K562 (cell line): ENCODE measurements at regions not wholly inside any gene's neighbourhood (a gene's known extent, or its start where the extent isn't known, plus 50 kb on each side); places are given as distances from the start of the nearest gene placed in this dataset.

ENCODE experiments used
- ATAC-seq: fragments of 200-7000 bp; cut with Tn5 transposase; 3 replicates; pipeline ENCODE4 v1.9.1; 2020; ENCODE audit warnings: moderate library complexity
- BruUV-seq: library from RNA; stranded (reverse); fragments of 400-500 nt; replicated peaks from 2 replicates; lab custom pipeline; 2021; lab: Mats Ljungman, UMichigan
- CTCF ChIA-PET: fragments of 300-600 bp; formaldehyde crosslinking; extraction: SDS; loops from one replicate; lab custom pipeline; 2021; ENCODE audit warnings: low intra/inter-chr PET ratio; lab: Yijun Ruan, JAX
- POLR2A ChIA-PET: fragments of 300-600, 350-650 bp; sonication (Branson Sonifier 250); formaldehyde crosslinking; extraction: SDS; loops from one replicate; lab custom pipeline; 2021; ENCODE audit warnings: antibody characterized with exemption, inconsistent platforms; lab: Yijun Ruan, JAX
- DNase-seq, 4 experiments: peaks; one replicate each; pipeline versions ENCODE4 v3.0.0 to v3.0.0-alpha.2; 2011 to 2018; ENCODE audit warnings: low spot score in 3 of 4, mixed read lengths in 3 of 4; ENCODE audit errors: extremely low read depth in 1 of 4
- FAIRE-seq: peaks from 2 replicates; lab custom pipeline; 2011; peaks lifted over from hg19 to GRCh38; lab: Jason Lieb, UNC
- H2AFZ ChIP-seq: 2 replicates; pipeline ENCODE4 v1.6.0; 2011; ENCODE audit warnings: low read depth, low read length, control low read depth, inconsistent platforms
- H3K27ac ChIP-seq: fragments of 200-600 bp; 3 replicates; pipeline ENCODE4 v1.8.0; 2011; ENCODE audit warnings: low read depth, mild to moderate bottlenecking, control low read depth, inconsistent platforms, low read length, moderate library complexity, mixed read lengths; ENCODE audit errors: extremely low read depth
- H3K27me3 ChIP-seq, 2 experiments: fragments of 300-600 bp in 1 of 2; 2 replicates in 1 of 2; 3 replicates in 1 of 2; pipeline versions ENCODE4 v1.6.0 to v1.8.0; 2011; ENCODE audit warnings: inconsistent platforms in 2 of 2, low read length in 2 of 2, mild to moderate bottlenecking in 1 of 2, mixed read lengths in 1 of 2, moderate library complexity in 1 of 2; ENCODE audit not compliant: control insufficient read depth in 2 of 2, insufficient read depth in 2 of 2
- H3K36me3 ChIP-seq: fragments of 300-600 bp; 3 replicates; pipeline ENCODE4 v1.8.0; 2011; ENCODE audit warnings: mild to moderate bottlenecking, low read length, inconsistent platforms; ENCODE audit not compliant: control insufficient read depth, insufficient read depth
- H3K4me1 ChIP-seq, 2 experiments: fragments of 200-600 bp in 1 of 2; replicated peaks in 1 of 2; 2 replicates in 1 of 2; 3 replicates in 1 of 2; pipeline versions ENCODE4 v1.5.1 to v1.8.0; 2011; ENCODE audit warnings: inconsistent platforms in 2 of 2, low read length in 2 of 2, mild to moderate bottlenecking in 1 of 2, mixed read lengths in 1 of 2, moderate library complexity in 1 of 2; ENCODE audit not compliant: control insufficient read depth in 2 of 2, insufficient read depth in 2 of 2
- H3K4me2 ChIP-seq: 2 replicates; pipeline ENCODE4 v1.6.1; 2011; ENCODE audit warnings: low read length, control low read depth, inconsistent platforms, mixed read lengths; ENCODE audit not compliant: insufficient read depth
- H3K4me3 ChIP-seq: fragments of 200-600 bp; sonication (generic), shearing (Covaris generic); 2 replicates; pipeline ENCODE4 v1.5.1; 2016; ENCODE audit warnings: control low read depth, inconsistent platforms
- H3K79me2 ChIP-seq: fragments of 200-600 bp; 3 replicates; pipeline ENCODE4 v1.8.0; 2011; ENCODE audit warnings: low read length, inconsistent platforms; ENCODE audit not compliant: control insufficient read depth, insufficient read depth
- H3K9ac ChIP-seq, 2 experiments: 2 replicates each; pipeline versions ENCODE4 v1.6.0 to v1.6.1; 2011; ENCODE audit warnings: low read depth in 2 of 2, low read length in 2 of 2, control low read depth in 1 of 2, inconsistent platforms in 1 of 2, mild to moderate bottlenecking in 1 of 2, mixed read lengths in 1 of 2; ENCODE audit not compliant: insufficient read depth in 1 of 2
- H3K9me1 ChIP-seq: one replicate; pipeline ENCODE4 v1.6.0; 2011; ENCODE audit warnings: inconsistent platforms, mild to moderate bottlenecking, low read length, moderate library complexity; ENCODE audit not compliant: control insufficient read depth, insufficient read depth
- H3K9me3 ChIP-seq: replicated peaks from 2 replicates; pipeline ENCODE4 v1.5.1; 2011; ENCODE audit warnings: low read depth, low read length, inconsistent platforms; ENCODE audit not compliant: control insufficient read depth, insufficient read depth
- H4K20me1 ChIP-seq: replicated peaks from 2 replicates; pipeline ENCODE4 v1.6.1; 2011; ENCODE audit warnings: low read length, inconsistent platforms, mixed read lengths; ENCODE audit not compliant: control insufficient read depth, insufficient read depth
- GATA2 ChIP-seq: sonication (generic); formaldehyde crosslinking; IDR thresholded peaks from 2 replicates; pipeline ENCODE4 v1.4.0; 2020; ENCODE audit warnings: mild to moderate bottlenecking, missing genetic modification reagents
- NCOA4 ChIP-seq: fragments of 450-650 bp; IDR thresholded peaks from 2 replicates; pipeline ENCODE4 v1.6.1; 2018; ENCODE audit warnings: mild to moderate bottlenecking; ENCODE audit not compliant: partially characterized antibody
- NR2C2 ChIP-seq, 2 experiments: fragments of 200-800 bp in 1 of 2; sonication (Bioruptor generic) in 1 of 2; sonication (generic) in 1 of 2; formaldehyde crosslinking in 1 of 2; IDR thresholded peaks; 2 replicates each; pipeline versions ENCODE4 v1.6.1 to v1.8.0; 2016 to 2022; ENCODE audit warnings: mild to moderate bottlenecking in 1 of 2, missing compliant biosample characterization in 1 of 2, missing genetic modification characterization in 1 of 2, missing genetic modification reagents in 1 of 2
- PHF21A ChIP-seq: fragments of 450-650 bp; IDR thresholded peaks from 2 replicates; pipeline ENCODE4 v1.6.1; 2017; ENCODE audit warnings: low read depth, borderline replicate concordance
- THAP12 ChIP-seq: fragments of 250-450 bp; sonication (Bioruptor Pico); IDR thresholded peaks from 2 replicates; pipeline ENCODE4 v1.9.0; 2021; ENCODE audit warnings: mild to moderate bottlenecking, inconsistent platforms
- ZBTB8A ChIP-seq: fragments of 450-650 bp; IDR thresholded peaks from 2 replicates; pipeline ENCODE4 v1.6.1; 2018; ENCODE audit warnings: mild to moderate bottlenecking, moderate library complexity; ENCODE audit not compliant: partially characterized antibody
- ZNF12 ChIP-seq: sonication (generic); formaldehyde crosslinking; IDR thresholded peaks from 2 replicates; pipeline ENCODE4 v1.4.0; 2020; ENCODE audit warnings: mild to moderate bottlenecking, missing genetic modification reagents
- ZNF282 ChIP-seq: sonication (generic); formaldehyde crosslinking; IDR thresholded peaks from 2 replicates; pipeline ENCODE4 v1.8.1; 2023; ENCODE audit warnings: missing genetic modification reagents
- ZNF3 ChIP-seq: fragments of 250-450 bp; sonication (Bioruptor Pico); IDR thresholded peaks from 2 replicates; pipeline ENCODE4 v1.5.0; 2021; ENCODE audit warnings: mild to moderate bottlenecking, moderate library complexity
- ZNF384 ChIP-seq: IDR thresholded peaks from 2 replicates; pipeline ENCODE4 v1.6.1; 2012; ENCODE audit warnings: low read depth, low read length, improper control_type of control experiment
- ZZZ3 ChIP-seq: fragments of 450-650 bp; IDR thresholded peaks from 2 replicates; pipeline ENCODE4 v1.6.1; 2016; ENCODE audit warnings: antibody characterized with exemption, mild to moderate bottlenecking, moderate library complexity
- WGBS: fragments of 100-300 bp; shearing (Covaris generic); methylation state at CpG from one replicate; pipeline ENCODE4 v1.1.6; 2016; ENCODE audit warnings: low coverage, mixed read lengths; ENCODE audit not compliant: insufficient coverage; ENCODE audit errors: missing lambda C conversion rate; 5-methylcytosine and 5-hydroxymethylcytosine counted together
- in situ Hi-C: fragments of 300-500 bp; cut with MboI; formaldehyde crosslinking; loops from 4 replicates; pipeline ENCODE4 v1.15.0; 2018; ENCODE audit warnings: inconsistent platforms, mixed read lengths
- intact Hi-C: fragments of 100-400 bp; cut with micrococcal nuclease; formaldehyde crosslinking; loops from 2 replicates; pipeline ENCODE4 v1.14.2; 2022
- TF ChIP-seq, protein P1 (sequence below): fragments of 250-450 bp; sonication (Bioruptor Pico); IDR thresholded peaks from 2 replicates; pipeline ENCODE4 v1.4.0; 2020; ENCODE audit warnings: mild to moderate bottlenecking, moderate library complexity, borderline replicate concordance

DNA sequence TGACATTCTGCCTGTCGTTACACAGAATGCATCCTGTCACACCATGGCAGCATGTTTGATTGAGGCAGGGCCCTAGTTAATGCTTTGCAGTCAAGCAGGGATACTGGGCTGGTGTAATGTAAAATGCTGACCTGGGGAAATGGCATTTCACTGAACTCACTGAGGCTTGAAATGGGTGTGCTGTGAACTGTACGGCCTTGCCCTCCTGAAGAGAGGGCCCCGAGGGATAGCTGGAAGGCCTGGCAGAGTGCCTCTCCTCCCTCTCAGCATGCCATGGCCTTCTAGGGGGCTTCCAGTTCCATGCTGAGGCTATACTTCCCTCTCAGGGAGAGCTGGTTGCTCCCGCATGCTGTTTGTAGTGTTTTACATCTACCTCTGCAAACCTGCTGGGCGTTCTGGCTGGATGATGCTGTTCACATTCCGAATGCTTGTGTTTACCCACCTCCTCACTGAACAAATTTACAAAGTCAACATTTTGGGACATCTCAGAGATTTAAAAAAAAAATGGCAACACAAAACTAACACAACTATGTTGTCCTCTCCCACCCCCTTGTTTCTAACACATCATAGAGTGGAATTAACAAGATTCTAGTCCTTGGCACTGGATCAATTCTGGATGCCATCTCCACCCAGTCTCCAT is 416.7 kb upstream of the CADM1 start:
- POLR2A ChIA-PET = interaction anchor here (0.6 kb wide), 1 partner anchor 606 kb away, joined by 3 read pairs; no protein-coding TSS in a partner anchor

More for the DNA sequence above, 416.7 kb upstream of the CADM1 start:
- DNase-seq (no peak), ATAC-seq (no peak), FAIRE-seq (no peak)
- Histone ChIP-seq H2AFZ (no peak overlapping the region), H3K36me3 (no peaks in the 10 kb centered on the region), H3K9me3 (no peaks in the 10 kb centered on the region), H3K4me3 (no peak overlapping the region), H4K20me1 (no peaks in the 10 kb centered on the region), H3K9me1 (no peaks in the 10 kb centered on the region), H3K27ac (no peak overlapping the region), H3K27me3 (no peaks in the 10 kb centered on the region), H3K9ac (no peak overlapping the region), H3K79me2 (no peaks in the 10 kb centered on the region), H3K4me1 (no peaks in the 10 kb centered on the region), H3K4me2 (no peak overlapping the region)
- in situ Hi-C loops (no loop called here), intact Hi-C loops (no loop called here)
- 4% methylated on average over 6 of the region's 6 CpGs for WGBS
- BruUV-seq = no TSS peak
- TF ChIP-seq NCOA4 (no peak), NR2C2 (CRISPR knock-in tag; IDR thresholded peaks at IDR 0.05) (no peak), NR2C2 (tag; IDR thresholded peaks at IDR 0.05) (no peak), ZNF282 (CRISPR knock-in tag) (no peak), THAP12 (CRISPR knock-in tag) (no peak), ZBTB8A (no peak), ZNF384 (no peak), ZZZ3 (no peak), PHF21A (no peak), ZNF12 (no peak), GATA2 (no peak), ZNF3 (CRISPR knock-in tag) (no peak)
- TF ChIP-seq, protein P1, sequence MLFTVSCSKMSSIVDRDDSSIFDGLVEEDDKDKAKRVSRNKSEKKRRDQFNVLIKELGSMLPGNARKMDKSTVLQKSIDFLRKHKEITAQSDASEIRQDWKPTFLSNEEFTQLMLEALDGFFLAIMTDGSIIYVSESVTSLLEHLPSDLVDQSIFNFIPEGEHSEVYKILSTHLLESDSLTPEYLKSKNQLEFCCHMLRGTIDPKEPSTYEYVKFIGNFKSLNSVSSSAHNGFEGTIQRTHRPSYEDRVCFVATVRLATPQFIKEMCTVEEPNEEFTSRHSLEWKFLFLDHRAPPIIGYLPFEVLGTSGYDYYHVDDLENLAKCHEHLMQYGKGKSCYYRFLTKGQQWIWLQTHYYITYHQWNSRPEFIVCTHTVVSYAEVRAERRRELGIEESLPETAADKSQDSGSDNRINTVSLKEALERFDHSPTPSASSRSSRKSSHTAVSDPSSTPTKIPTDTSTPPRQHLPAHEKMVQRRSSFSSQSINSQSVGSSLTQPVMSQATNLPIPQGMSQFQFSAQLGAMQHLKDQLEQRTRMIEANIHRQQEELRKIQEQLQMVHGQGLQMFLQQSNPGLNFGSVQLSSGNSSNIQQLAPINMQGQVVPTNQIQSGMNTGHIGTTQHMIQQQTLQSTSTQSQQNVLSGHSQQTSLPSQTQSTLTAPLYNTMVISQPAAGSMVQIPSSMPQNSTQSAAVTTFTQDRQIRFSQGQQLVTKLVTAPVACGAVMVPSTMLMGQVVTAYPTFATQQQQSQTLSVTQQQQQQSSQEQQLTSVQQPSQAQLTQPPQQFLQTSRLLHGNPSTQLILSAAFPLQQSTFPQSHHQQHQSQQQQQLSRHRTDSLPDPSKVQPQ = no peak
- TF ChIP-seq, all 486 proteins: peak for 0
- CTCF ChIA-PET = no interaction called here
